ENCODE measurements at regions not wholly inside any gene's neighbourhood (a gene's known extent, or its start where the extent isn't known, plus 50 kb on each side); places are given as distances from the start of the nearest gene placed in this dataset.

DNA sequence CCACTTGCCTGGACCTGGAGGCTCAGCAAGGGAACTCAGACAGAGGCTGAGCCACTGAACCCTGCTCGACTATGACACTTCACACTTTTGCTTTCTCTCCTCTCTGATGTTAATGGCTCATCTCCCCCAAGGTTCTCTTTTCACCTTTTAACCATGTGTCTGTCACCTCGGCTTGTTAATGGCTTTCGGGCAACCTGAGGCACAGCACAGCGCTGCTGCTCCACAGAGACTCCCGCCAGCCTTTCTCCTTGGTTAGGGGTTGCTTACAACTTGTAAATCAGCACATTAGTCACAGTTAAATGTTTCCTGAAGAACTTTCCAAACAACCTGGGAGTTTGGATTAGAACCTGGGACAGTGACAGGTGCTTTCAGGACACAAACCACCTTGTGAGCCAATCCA is 136.2 kb upstream of the TBX20 start:
- TF ChIP-seq, protein P1, sequence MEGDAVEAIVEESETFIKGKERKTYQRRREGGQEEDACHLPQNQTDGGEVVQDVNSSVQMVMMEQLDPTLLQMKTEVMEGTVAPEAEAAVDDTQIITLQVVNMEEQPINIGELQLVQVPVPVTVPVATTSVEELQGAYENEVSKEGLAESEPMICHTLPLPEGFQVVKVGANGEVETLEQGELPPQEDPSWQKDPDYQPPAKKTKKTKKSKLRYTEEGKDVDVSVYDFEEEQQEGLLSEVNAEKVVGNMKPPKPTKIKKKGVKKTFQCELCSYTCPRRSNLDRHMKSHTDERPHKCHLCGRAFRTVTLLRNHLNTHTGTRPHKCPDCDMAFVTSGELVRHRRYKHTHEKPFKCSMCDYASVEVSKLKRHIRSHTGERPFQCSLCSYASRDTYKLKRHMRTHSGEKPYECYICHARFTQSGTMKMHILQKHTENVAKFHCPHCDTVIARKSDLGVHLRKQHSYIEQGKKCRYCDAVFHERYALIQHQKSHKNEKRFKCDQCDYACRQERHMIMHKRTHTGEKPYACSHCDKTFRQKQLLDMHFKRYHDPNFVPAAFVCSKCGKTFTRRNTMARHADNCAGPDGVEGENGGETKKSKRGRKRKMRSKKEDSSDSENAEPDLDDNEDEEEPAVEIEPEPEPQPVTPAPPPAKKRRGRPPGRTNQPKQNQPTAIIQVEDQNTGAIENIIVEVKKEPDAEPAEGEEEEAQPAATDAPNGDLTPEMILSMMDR (IDR thresholded peaks at IDR 0.05) = no peak
- TF ChIP-seq EZH2 (IDR thresholded peaks at IDR 0.05) = no peak

Data from neural progenitor cell (in vitro differentiated cells).